DMS153 (cell line): ENCODE measurements at regions not wholly inside any gene's neighbourhood (a gene's known extent, or its start where the extent isn't known, plus 50 kb on each side); places are given as distances from the start of the nearest gene placed in this dataset.
"Not testable (repeated sequence)": the region's sequence is repeated elsewhere in the genome, so short reads cannot be mapped to it uniquely, and the experiment has no call there.

Experiments used
- DNase-seq: peaks from one replicate; lab custom pipeline; 2025; lab: John Stamatoyannopoulos, UW

- DNase-seq, result not testable (repeated sequence)
These were observed 202.3 kb downstream of the LIPI start for GRCh38 chr21:14008436-14008835.

- not testable (repeated sequence) for DNase-seq
These were observed 202.7 kb downstream of the LIPI start for GRCh38 chr21:14008006-14008405.

- not testable (repeated sequence) for DNase-seq
These were observed 204.6 kb downstream of the LIPI start for GRCh38 chr21:14006144-14006543.

- not testable (repeated sequence) for DNase-seq
These were observed 223.5 kb downstream of the LIPI start for GRCh38 chr21:13986996-13987958.

- DNase-seq, result not testable (repeated sequence)
These were observed 224.6 kb downstream of the LIPI start for GRCh38 chr21:13985865-13986863.

- not testable (repeated sequence) for DNase-seq
These were observed 225.5 kb downstream of the LIPI start for GRCh38 chr21:13985137-13985864.

GRCh38 chr21:13984728-13985127 is 226.0 kb downstream of the LIPI start:
- not testable (repeated sequence) for DNase-seq

GRCh38 chr21:13981176-13982087 is 229.3 kb downstream of the LIPI start:
- not testable (repeated sequence) for DNase-seq

- peak; percentile 10 for DNase-seq
These were observed 230.6 kb downstream of the LIPI start for GRCh38 chr21:13980115-13980662.

- DNase-seq, result not testable (repeated sequence)
These were observed 231.1 kb downstream of the LIPI start for GRCh38 chr21:13979608-13980007.

- DNase-seq, result not testable (repeated sequence)
These were observed 236.2 kb downstream of the LIPI start for GRCh38 chr21:13974582-13974981.

- DNase-seq, result not testable (repeated sequence)
These were observed 240.9 kb downstream of the LIPI start for GRCh38 chr21:13969853-13970252.

- DNase-seq, result not testable (repeated sequence)
These were observed 241.8 kb downstream of the LIPI start for GRCh38 chr21:13969002-13969401.

- DNase-seq, result not testable (repeated sequence)
These were observed 247.5 kb downstream of the LIPI start for GRCh38 chr21:13963259-13963658.

- DNase-seq, result no peak
These were observed 273.5 kb downstream of the LIPI start for GRCh38 chr21:13937236-13937635.

GRCh38 chr21:13936033-13936937 is 274.5 kb downstream of the LIPI start:
- DNase-seq, result not testable (repeated sequence)

- DNase-seq, result not testable (repeated sequence)
These were observed 275.2 kb downstream of the LIPI start for GRCh38 chr21:13935396-13936032.

GRCh38 chr21:13934887-13935342 is 275.8 kb downstream of the LIPI start:
- not testable (repeated sequence) for DNase-seq
